NCI-H146 (cell line): ENCODE measurements at regions not wholly inside any gene's neighbourhood (a gene's known extent, or its start where the extent isn't known, plus 50 kb on each side); places are given as distances from the start of the nearest gene placed in this dataset.

Experiments
- DNase-seq: peaks from one replicate; lab custom pipeline; 2025; lab: John Stamatoyannopoulos, UW

GRCh38 chr15:69980341-69981059, 117.2 kb downstream of the TLE3 start:
- DNase-seq: no peak

- no peak for DNase-seq
These were observed 115.7 kb downstream of the TLE3 start for GRCh38 chr15:69982037-69982436.

GRCh38 chr15:69983696-69984265, 113.9 kb downstream of the TLE3 start:
- no peak for DNase-seq

GRCh38 chr15:69987492-69988489, 109.9 kb downstream of the TLE3 start:
- DNase-seq: peak; percentile 33

DNA sequence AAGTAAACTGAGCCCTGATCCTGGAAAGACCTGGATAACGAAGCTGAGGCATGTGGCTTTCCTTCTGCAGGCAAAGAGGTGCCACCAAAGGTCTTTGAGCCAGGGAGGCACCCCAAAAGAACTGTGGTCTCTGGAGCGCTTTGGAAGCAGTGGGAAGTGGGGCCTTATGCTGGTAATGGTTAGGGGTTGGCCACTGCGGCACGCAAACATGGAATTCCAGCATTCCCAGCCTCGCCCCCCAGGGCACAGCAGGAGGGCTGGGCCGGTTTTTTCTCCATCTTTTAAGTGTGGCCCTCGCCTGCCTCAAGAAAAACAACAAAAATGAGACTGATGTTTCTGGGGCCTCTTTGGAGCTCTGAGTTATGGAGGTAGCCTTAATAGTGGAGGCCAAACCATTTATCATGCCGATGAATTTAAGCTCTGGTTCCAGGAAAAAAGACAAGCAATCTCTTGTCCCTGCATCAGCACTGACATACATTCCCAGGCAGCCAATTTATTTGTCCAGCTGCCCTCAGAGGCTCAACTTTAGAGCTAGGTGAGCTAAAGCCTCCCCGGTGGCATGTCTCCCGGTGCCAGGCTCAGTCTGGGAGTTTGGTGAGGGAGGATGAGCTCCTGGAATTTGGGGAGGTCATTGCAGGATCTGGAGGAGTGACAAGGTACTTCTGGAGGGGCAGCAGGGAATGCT, 109.0 kb downstream of the TLE3 start:
- no peak for DNase-seq

- no peak for DNase-seq
These were observed 106.9 kb downstream of the TLE3 start for GRCh38 chr15:69990566-69991421.

GRCh38 chr15:69991551-69991980, 106.2 kb downstream of the TLE3 start:
- DNase-seq: peak; percentile 16

DNA sequence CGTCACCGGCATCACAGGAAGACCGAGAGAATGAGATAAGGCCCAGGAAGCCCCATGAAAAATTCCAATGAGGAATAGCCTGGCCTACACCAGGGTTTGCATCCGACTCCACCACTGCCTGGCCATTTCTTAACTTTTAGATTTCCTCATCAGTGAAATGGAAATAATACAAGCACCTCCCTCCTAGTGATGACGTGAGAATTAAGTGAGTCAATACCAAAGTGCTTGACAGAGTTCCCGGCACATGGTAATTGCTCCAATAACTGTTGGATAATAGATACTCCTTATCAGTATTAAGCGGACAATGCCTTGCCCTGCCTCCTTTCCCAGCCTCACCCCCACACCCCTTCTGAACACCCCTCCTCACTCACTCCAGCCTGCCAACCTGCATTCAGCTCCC, 105.4 kb downstream of the TLE3 start:
- no peak for DNase-seq

GRCh38 chr15:69994429-69995205, 103.1 kb downstream of the TLE3 start:
- DNase-seq: no peak

DNA sequence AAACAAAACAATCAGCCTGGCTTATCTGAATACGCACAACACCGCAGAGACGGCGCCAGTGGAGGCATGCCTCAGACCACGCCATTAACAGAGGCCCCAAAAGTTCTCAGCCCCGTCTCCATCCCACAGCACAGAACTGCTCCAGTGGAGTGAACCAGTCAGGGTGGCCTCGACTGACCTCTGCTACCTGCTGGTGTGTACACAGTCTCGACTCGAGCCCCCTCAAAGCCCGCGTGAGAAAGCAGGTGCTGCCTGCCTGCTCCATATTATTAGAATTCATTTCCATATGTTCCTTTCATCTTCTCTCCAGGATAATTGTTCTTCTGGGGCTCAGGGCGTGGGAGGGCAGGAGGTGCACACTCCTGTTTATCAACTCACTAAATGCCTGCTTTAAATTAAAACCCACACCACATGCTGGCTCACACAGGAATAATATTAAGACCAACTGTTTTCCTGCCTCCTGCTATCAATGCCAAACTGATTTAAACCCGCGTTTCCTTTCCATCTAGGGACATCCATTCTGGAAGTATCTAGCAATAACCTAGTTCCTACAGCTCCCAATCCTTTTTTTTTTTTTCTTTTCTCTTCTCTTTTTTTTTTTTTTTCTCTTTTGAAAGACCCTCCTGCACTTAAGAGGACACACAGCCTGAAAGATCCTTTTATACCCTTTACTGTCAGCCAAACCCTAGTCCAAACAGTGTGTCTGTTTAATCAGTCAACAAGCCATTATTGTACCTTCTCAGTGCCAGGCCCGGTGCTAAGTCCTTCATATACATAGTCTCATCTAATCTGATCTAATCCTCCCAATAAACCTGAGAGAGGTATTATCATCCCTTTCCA, 101.2 kb downstream of the TLE3 start:
- DNase-seq: peak; percentile 62

GRCh38 chr15:69997161-69997485, 100.6 kb downstream of the TLE3 start:
- DNase-seq: peak; percentile 87
